HT-29 (cell line): ENCODE measurements at regions not wholly inside any gene's neighbourhood (a gene's known extent, or its start where the extent isn't known, plus 50 kb on each side); places are given as distances from the start of the nearest gene placed in this dataset.

Source experiments
- DNase-seq: peaks from one replicate; pipeline ENCODE4 v3.0.0-alpha.2; 2015; ENCODE audit warnings: low spot score

- DNase-seq = no peak
Measured at GRCh38 chr3:124401843-124402242, 328.4 kb upstream of the UMPS start.

DNA sequence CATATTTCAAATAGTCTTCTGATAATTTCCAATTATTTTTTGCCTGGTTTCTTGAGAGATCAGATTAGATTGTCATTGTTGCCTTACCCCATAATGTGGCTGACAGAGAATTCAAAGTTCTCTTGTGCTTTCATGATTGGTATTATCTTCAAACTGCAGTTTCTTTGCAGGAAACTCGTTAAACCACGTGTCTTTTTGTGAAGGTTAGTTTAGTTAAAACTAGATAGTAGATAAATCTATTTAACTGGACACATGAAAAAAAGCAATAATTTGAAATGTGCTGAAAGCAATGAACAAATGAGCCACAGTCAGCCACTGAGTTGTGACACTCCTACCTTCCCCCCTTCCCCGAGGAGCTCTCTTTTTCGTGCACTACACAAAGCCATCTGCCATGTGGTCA lies 327.5 kb upstream of the UMPS start:
- no peak for DNase-seq

DNA sequence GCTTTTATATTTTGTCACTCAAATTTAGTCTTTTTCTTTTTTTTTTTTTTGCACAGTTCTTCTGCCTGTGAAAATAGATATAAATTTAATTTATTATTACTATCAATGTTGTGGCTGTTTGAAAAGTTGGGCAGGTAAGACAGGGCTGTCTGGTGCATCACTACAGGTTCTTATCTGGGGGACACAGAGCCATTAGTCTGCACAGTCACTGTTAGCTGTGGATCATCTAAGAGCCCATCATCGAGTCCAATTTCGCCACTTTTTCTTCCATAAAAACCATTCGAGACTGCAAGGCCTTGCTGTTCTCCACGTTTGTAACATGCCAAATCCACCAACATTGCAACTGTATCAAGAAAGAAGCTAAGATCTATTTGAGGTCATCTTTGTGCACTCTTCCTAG lies 325.6 kb upstream of the UMPS start:
- no peak for DNase-seq

GRCh38 chr3:124407260-124407659 lies 323.0 kb upstream of the UMPS start:
- DNase-seq = no peak

GRCh38 chr3:124409650-124410275 lies 320.5 kb upstream of the UMPS start:
- DNase-seq = no peak

- no peak for DNase-seq
Measured at GRCh38 chr3:124410471-124410870, 319.8 kb upstream of the UMPS start.

GRCh38 chr3:124411728-124412127 lies 318.5 kb upstream of the UMPS start:
- DNase-seq = no peak

DNA sequence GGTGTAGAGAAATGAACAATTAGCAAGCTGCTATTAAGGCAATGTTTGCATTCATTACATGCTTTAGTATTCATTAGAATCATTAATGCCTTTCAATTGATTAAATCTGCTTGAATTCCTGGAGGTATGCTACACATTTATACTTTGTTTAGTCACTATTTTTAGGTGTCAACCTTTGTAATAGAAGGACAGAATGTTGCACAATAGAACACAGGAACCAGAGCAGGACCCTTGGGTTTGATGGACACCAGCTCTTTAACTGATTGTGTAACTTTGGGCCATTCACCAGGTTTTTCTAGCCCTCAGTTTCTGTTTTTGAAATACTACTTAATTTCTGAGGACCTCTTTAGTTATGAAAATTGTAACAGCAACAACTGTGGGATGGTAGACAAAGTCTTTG lies 317.6 kb upstream of the UMPS start:
- no peak for DNase-seq

- DNase-seq = no peak
Measured at GRCh38 chr3:124413393-124413792, 316.9 kb upstream of the UMPS start.

- no peak for DNase-seq
Measured at GRCh38 chr3:124413989-124414598, 316.2 kb upstream of the UMPS start.

GRCh38 chr3:124415446-124415960 lies 314.7 kb upstream of the UMPS start:
- no peak for DNase-seq

GRCh38 chr3:124419303-124419702 lies 310.9 kb upstream of the UMPS start:
- DNase-seq = no peak

DNA sequence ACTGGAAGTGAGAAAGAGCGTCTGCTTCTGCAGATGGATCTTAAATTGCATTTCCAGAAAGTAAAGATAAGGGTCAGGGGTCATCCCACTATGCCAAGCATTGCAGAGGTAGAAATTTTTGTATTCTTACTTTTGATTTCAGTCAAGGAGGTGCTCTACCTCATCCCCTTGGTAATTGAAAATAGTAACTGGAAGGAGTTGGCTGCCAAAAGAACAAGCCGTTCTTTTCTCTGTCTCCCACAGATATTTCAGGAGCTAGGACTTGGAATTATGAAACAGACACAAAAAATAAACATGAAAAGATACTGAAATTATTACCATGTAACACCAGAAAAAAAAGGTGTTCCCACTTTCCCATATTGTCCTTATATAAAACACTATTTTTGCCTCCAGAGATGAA lies 309.9 kb upstream of the UMPS start:
- DNase-seq = no peak

DNA sequence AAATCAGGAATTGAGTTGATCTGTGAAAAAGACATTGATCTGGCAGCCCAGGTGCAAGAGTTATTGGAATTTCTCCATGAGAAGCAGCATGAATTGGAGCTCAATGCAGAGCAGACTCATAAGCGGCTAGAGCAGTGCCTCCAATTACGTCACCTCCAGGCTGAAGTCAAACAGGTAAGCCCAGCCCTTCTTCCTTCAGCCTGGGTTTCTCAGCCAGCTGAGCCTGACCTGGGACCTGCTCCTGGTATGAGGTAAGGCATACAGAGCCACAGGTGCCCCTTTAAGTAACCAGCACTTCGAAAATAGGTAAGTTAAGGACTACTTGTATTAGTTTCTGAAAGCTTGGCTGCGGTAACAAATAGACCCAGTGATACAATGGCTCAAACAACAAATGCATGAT lies 307.4 kb upstream of the UMPS start:
- no peak for DNase-seq

DNA sequence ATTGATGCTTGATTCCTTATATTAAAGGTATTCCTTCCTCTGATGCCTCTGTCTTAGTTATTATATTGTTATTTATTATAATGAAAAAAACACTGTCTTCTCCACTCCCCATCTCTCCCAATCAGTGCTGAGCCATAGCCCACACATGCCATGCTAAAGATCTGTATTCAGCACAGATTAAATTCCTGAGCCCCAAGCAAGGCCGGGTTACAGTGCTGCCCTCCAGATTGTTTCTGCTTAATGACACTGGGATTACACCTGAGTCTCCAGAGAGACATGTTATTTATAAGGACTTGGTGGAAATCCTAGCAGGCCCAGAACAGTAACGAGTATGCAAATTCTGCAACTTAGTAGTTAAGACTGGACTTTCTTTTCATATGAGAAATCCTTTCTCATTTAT lies 305.9 kb upstream of the UMPS start:
- no peak for DNase-seq

DNA sequence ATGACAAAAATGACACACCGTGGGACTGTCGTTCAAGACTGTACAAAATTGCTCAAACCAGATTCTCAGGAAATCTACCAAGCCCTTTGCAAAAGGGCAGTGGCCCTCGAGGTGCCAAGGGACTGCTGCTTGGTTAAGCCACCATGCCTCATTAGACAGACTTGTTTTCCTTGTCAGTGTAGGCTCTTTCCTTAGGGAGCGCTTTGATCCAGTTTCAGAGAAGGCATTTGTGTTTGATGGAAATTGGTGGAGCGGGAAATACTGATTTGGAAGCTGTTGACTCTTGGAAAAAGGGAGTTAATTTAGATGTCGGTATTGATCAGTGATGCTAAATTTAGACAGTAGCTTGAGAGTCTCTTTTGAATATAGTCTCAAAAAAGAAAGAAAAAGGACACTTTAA lies 304.3 kb upstream of the UMPS start:
- DNase-seq = no peak

DNA sequence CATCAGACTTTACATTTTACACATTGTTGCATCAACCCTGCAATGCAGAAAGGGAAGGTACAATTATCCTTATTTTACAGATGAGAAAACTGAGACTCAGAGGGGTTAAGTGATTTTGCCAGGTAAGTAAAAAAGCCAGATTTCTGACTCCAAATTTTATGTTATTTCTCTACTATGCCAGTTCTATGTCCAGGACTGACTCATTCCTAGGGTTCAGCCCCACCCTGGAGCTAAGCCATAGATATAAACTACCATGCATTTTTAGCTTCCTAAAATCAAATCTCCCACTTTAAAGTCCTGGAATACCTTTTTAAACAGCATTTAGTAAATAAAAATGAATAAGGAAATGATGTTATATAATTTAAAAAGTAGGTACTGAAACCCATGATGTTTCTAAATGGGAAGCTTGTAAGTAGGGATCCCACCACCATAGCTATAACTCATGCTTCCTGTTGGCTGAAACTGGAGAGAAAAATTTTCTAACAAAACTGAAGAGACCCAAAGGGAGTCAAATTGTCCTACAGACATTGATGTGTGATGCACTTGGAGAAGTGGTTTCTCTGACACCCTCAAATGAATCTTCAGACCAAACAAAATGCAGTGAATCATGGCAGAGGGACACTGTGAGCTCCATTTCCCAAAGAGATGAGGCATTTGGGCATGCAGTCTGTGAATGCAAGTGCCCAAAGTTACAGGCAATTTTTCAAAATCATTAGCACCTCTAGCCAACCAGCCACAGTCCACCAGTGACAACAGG lies 301.7 kb upstream of the UMPS start:
- DNase-seq = no peak

DNA sequence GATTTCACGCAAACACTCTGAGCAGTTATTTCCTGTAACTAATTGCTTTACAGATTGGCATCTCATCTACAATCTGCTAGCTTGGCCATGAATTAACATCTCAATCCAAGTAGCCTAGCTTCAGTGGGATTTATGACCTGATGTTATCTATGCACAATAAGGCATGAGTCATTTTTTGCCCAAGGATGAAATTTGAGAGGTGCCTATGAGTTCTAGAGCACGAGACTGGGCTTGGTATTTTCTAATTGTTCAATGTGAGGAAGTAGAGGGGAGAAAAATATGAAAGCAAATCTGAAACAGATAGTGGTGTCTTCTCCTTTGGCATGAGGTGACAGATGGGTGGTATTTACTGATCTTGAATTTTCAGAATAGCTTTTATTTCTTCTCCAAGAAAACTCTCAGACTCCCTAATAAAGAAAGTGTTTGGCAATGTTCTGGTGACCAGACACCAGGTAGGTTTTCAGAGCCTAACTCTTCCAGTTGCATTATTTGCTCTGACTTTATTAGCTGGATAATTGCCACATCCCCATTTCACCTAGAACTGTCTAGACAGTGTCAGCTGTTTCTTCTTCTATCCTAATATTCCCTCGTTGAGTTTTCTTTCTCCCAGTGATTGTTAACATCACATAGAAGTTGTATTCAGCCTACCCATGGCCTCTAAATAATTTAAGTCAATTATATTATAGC lies 301.0 kb upstream of the UMPS start:
- peak; percentile 62 for DNase-seq

DNA sequence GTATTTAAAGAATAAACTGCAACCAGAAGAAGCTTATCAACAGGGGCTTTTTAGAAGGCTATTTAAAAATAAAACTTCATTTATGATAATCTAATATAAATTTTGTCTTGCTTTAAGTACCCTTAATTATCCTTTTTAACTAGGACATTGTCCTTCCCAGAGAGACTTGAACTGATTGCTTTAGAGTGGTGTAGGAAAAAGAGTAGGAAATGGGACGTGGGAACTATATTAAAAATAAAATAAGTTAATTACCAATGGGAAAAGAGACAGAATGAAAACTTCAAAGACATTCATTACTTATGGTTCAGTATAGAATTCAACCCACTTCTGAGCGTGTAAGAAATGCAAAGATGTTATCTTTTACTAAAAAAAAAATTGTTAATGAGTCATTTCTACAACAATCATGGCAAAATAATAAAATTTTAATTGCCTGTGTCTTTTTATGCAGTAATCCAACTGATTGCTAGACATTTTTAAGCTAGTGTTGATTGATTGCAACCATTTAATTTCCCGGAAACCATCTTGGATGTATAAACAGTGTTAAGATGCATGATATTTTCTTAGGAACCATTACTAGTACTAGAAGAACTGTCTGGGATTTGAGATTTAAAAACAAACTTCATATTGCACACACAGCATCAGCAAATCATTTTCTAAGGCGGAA lies 298.8 kb upstream of the UMPS start:
- DNase-seq = no peak

GRCh38 chr3:124434176-124434575 lies 296.1 kb upstream of the UMPS start:
- no peak for DNase-seq

DNA sequence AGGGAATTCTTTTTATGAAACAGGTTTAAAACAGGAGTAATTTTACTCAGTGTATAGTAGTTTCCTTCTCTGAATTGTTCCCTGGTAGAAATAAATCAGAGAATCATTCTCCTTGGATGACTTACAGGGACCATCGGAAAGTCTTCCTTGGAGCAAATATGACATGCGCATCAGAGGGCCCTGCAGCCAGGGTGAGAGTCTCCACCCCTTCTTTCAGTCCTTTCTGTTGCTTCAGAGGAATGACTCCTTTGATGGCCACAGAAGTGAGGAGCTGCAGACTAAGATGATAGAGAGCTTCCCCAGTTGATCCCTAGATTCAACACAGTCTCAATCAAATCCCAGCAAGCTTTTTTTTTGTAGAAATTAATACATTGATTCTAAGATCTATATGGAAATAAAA lies 294.8 kb upstream of the UMPS start:
- DNase-seq = no peak

DNA sequence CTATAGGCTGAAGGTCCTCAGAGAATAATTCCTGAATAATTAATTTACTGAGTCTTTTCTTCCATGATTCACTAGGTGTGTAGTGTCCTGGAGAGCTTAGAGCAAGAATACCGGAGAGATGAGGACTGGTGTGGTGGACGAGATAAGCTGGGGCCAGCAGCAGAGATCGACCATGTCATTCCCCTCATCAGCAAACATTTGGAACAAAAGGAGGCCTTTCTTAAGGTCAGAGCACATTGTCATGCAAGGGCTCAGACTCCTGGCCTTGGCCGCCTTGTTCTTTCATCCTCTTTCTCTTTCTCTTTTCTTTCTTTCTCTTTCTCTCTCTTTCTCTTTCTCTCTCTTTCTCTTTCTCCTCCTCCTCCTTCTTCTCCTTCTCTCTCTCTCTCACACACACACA lies 291.4 kb upstream of the UMPS start:
- no peak for DNase-seq
